H54 (cell line): ENCODE measurements at regions not wholly inside any gene's neighbourhood (a gene's known extent, or its start where the extent isn't known, plus 50 kb on each side); places are given as distances from the start of the nearest gene placed in this dataset.
"Not testable (repeated sequence)": the region's sequence is repeated elsewhere in the genome, so short reads cannot be mapped to it uniquely, and the experiment has no call there.

Experiments
- DNase-seq: peaks from one replicate; pipeline ENCODE4 v3.0.0; 2011; ENCODE audit warnings: low spot score, mixed read lengths; ENCODE audit not compliant: insufficient read length
- FAIRE-seq: peaks from 3 replicates; lab custom pipeline; 2011; peaks lifted over from hg19 to GRCh38; lab: Jason Lieb, UNC
- POLR2A ChIP-seq: IDR thresholded peaks from 2 replicates; pipeline ENCODE4 v1.6.1; 2011; ENCODE audit warnings: low read depth, mild to moderate bottlenecking, low read length

GRCh38 chr18:29853126-29853525 is 1189.4 kb downstream of the DSC3 start:
- DNase-seq (no peak), FAIRE-seq (no peak)
- TF ChIP-seq POLR2A: no peak

GRCh38 chr18:29849144-29849543 is 1193.4 kb downstream of the DSC3 start:
- no peak for TF ChIP-seq POLR2A
- FAIRE-seq (no peak), DNase-seq (no peak)

- DNase-seq: no peak
- FAIRE-seq: no peak
- no peak for TF ChIP-seq POLR2A
Measured at GRCh38 chr18:29841631-29842030, 1200.9 kb downstream of the DSC3 start.

GRCh38 chr18:29840089-29840488 is 1202.5 kb downstream of the DSC3 start:
- no peak for TF ChIP-seq POLR2A
- FAIRE-seq (peak; percentile 6), DNase-seq (no peak)

GRCh38 chr18:29838961-29839360 is 1203.6 kb downstream of the DSC3 start:
- not testable (repeated sequence) for FAIRE-seq, DNase-seq

- FAIRE-seq (no peak), DNase-seq (no peak)
- TF ChIP-seq POLR2A: no peak
Measured at GRCh38 chr18:29838556-29838955, 1204.0 kb downstream of the DSC3 start.

- DNase-seq (no peak), FAIRE-seq (no peak)
- TF ChIP-seq POLR2A: no peak
Measured at GRCh38 chr18:29823671-29824070, 1218.9 kb downstream of the DSC3 start.

- DNase-seq (no peak), FAIRE-seq (no peak)
- no peak for TF ChIP-seq POLR2A
Measured at GRCh38 chr18:29821544-29821943, 1221.0 kb downstream of the DSC3 start.

- FAIRE-seq (no peak), DNase-seq (no peak)
- no peak for TF ChIP-seq POLR2A
Measured at GRCh38 chr18:29811519-29811918, 1231.0 kb downstream of the DSC3 start.

GRCh38 chr18:29780816-29781215 is 1261.7 kb downstream of the DSC3 start:
- no peak for DNase-seq
- no peak for TF ChIP-seq POLR2A

GRCh38 chr18:29779096-29779495 is 1263.4 kb downstream of the DSC3 start:
- FAIRE-seq (no peak), DNase-seq (no peak)
- no peak for TF ChIP-seq POLR2A

More at GRCh38 chr18:29780816-29781215, 1261.7 kb downstream of the DSC3 start:
- FAIRE-seq: no peak

- no peak for TF ChIP-seq POLR2A
- no peak for DNase-seq
- no peak for FAIRE-seq
Measured at GRCh38 chr18:29753379-29753778, 1289.2 kb downstream of the DSC3 start.

GRCh38 chr18:29749704-29750103 is 1292.8 kb downstream of the DSC3 start:
- no peak for FAIRE-seq
- no peak for TF ChIP-seq POLR2A
- DNase-seq: no peak

GRCh38 chr18:29741461-29741860 is 1301.1 kb downstream of the DSC3 start:
- DNase-seq: no peak
- TF ChIP-seq POLR2A: no peak
- FAIRE-seq: no peak

- FAIRE-seq (no peak), DNase-seq (no peak)
- TF ChIP-seq POLR2A: no peak
Measured at GRCh38 chr18:29737620-29738019, 1304.9 kb downstream of the DSC3 start.

GRCh38 chr18:29737190-29737589 is 1305.4 kb downstream of the DSC3 start:
- TF ChIP-seq POLR2A: no peak
- DNase-seq: no peak
- no peak for FAIRE-seq
